CD4-positive, alpha-beta T cell treated with Interleukin-6 at 100 ng/mL for 8 hours (primary cell): ENCODE measurements at regions not wholly inside any gene's neighbourhood (a gene's known extent, or its start where the extent isn't known, plus 50 kb on each side); places are given as distances from the start of the nearest gene placed in this dataset.

Experiments
- DNase-seq: peaks from one replicate; pipeline ENCODE4 v3.0.0-alpha.2; 2020; ENCODE audit warnings: mixed read lengths, low spot score

DNA sequence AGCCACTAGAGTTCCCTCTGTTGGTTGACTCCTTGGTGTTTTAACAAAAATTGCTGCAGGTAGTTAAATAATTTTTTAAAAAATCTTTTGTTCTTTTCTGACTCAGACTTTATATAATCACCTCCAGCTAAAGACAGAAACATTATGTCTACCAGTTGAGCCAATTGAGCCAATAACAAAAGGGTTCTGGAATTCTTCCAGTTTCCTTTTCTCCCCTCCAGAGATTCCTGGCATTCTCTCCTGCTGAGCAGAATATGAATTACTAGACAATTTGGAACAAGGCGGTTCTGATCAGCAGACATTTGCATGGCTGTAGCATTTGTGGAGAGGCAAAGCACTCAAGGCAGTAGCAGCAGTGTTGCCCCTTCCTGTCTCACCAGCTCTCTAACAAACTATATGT lies 144.0 kb upstream of the SLC35B3 start:
- DNase-seq, result no peak

DNA sequence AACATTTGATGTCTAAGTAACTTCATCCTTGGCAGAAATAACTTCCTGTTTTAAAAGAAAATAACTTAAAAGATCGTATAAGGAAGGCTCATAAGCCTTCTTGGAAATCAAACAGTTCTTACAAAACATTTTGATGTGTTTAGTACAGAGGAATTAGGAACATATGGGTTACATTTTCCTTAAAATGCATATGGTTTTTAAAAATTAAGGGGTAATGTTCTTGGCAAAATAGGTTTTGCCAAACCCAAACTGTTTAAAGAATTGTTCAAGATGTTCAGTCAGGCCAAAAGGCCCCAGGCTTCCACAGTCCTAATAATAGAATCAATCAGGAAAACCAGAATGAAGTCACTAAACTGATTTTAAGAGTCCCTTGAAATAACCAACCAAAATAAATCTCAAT lies 142.7 kb upstream of the SLC35B3 start:
- no peak for DNase-seq

GRCh38 chr6:8574749-8575468 lies 139.6 kb upstream of the SLC35B3 start:
- no peak for DNase-seq

DNA sequence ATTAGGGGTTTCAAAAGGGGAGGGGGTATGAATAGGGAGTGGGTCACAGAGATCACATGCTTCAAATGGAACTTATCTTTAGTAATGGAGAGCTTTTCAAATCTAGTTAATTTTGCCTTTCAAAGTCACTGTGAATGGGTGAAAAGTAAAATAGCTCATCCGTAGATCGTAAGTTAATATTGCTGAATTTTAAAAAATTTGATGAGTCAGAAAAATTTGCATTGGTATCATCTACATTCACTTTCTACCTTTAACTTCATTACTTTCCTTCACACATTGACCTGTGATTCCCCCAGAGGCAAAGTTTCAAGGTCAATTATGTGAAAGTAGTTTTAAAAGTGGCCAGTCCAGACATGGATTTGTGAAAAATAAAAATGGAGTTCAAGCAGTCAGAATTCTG lies 139.0 kb upstream of the SLC35B3 start:
- DNase-seq, result no peak

DNA sequence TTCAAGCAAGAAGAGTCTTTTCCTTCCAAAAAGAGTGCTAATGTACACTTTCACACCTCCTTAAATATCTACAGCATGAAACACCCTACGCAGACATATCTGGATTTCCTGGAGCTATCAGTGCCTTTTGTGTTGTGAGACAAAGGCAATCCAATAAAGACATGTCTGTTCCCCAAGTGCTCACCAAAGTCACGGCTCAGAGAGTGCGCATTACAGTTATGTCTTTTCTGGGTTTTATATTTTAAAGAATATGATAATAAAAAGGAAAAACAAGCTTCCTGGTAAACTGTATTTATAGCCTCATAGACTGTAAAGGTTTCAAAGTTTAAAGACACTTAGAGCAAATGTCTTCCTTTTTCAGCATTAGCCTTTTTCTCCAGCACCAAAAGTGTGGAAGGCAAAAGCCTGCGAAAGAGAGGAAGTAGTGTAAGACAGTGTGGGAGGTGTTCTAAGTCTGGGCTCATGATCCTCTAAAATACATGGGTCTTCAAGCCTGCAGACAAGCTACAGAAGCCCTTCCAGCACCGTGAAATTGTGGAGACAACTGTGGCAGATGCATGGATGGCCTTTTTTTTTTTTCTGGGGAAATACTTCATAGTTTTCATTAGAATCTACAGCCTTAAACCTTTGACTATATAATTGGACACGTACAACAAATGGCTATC lies 135.0 kb upstream of the SLC35B3 start:
- no peak for DNase-seq

DNA sequence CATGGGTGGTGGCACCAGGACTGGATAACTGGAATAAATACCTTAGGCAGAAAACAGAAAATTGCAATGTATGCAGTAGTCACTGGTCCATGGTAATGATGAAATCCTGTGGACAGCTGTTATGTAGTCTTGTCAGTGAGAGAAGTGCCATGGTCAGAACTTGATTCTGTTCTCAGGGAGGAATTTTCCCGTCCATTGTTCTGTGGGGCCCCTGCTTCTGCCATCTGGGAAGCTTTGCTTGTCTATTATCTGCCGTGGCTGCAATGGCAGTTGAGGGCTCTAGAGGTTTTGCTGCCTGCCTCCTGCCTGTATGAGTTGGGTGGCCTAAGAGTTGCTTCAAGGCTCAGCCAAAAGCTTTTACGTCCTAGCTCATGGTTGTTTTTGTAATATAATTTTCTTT lies 126.8 kb upstream of the SLC35B3 start:
- DNase-seq, result no peak

DNA sequence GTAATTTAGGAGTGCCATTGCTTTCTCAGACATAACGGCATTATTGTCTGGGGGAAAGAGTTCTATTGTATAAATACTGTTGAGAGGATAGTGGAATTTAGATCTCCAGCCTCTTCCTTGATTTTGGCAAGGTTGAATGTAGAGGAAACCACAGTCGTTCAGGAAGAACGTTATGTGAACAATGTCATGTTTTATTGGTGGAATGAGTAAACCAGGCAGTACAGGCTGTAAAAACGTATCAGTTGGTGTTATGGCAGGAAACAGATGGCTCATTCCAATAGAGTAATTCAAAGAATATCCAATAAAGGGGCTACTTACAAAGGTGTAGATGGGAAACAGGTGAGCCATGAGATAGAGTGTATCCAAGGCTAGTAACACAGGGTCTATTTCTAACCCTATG lies 123.6 kb upstream of the SLC35B3 start:
- DNase-seq, result no peak

DNA sequence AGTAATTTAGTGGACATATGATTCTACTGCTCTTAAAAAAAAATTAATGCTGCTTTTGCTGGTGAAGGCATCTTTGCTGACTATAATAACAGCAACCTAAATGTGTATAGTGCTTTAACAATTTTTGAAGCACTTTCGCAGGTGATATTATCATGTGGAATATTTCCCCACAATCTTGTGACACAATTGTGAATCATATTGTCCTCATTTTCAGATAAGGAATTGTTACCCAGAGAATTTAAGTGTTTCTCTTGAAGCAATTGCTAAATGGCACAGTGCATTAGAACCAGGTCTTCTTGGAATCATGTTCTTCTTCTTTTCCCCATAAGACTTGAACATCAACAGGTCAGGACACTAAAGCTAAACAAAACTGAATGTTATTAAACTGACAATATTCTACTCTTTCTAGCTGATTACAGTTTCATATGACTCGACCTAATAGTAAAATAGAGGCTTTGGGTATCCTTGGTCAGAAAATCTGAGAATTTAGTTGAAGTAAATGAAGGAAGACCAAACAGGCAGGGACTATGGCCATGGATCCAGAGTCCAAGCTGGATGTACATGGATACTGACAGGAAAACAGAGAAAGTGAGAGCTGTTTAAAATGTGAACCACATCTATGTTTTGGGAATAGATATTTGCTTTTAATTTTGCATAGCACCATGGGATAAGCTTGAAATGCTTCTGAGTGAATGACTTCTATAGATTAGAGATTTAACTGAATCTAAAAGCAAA lies 121.8 kb upstream of the SLC35B3 start:
- DNase-seq, result no peak

GRCh38 chr6:8556370-8557013 lies 121.1 kb upstream of the SLC35B3 start:
- DNase-seq, result no peak

GRCh38 chr6:8551993-8552392 lies 116.6 kb upstream of the SLC35B3 start:
- no peak for DNase-seq

GRCh38 chr6:8551386-8551785 lies 116.0 kb upstream of the SLC35B3 start:
- no peak for DNase-seq

DNA sequence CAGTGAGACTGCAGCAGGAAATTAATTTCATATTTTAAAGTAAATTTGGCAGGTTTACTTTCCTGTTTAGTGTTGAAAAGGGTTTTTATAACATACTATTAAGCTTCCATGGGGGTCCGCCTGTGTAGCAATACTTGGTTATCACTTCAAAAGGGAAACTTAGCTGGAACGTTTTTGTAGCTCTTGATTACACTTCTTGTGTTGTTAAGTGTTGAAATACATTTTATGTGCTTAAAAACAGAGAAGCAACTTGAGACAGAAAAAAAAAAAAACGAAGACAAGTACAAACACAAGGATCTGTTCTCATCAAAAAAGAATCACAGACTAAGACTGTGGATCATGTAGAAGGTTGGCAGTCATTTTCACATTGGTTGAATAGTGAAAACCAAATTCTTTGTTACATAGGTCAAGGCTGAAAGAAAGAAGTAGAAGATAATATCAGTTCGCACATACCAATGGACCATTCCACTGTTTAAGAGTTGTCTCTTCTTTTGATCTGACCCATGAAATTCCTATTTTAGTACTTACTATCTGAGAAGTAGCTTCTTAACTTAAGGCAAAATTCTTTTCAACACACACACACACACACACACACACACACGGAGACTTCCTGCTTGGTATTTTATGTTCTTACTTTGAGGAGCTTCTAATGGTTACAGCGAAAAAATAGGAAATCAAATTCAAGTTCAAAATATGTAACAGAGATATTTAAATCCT lies 113.9 kb upstream of the SLC35B3 start:
- no peak for DNase-seq

DNA sequence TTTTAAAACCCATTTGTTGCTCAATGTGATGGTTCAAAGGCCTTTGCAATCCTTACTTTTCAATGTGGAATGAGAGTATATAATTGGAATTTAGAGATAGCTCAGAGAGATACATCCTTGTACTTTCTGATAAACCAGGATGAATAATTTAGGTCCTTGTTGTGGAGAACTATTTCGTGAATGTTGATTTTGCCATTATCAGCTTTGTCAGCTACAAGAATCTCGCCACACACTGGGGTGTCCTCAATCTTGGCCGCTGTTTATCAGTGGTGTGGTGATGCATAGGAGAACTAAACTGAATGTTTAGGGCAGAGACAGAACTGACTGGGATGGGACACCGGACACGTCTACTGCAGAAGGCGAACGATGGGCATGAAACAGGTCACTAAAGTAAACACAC lies 111.2 kb upstream of the SLC35B3 start:
- DNase-seq, result no peak

- DNase-seq, result no peak
Observed at GRCh38 chr6:8545336-8545735, 110.0 kb upstream of the SLC35B3 start.

DNA sequence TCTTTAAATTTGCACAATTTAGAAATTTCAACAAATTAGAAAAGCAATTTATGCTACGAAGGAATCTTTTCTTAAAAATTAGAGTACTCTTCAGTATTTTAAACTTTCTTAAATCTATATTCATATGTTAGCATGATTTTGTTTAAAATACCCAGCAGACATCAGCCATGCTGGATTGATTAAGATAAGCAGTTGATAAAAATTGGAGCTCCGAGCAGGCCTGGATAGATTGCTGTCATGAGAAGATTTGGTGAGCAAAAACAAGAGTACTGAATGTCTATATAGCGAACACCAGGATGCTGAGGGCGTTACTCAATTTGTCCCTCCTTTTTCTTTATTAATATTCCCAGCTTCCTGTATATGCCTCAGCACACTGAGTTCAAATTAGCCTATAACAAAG lies 108.4 kb upstream of the SLC35B3 start:
- DNase-seq, result no peak

- DNase-seq, result no peak
Observed at GRCh38 chr6:8539453-8539852, 104.1 kb upstream of the SLC35B3 start.

GRCh38 chr6:8536122-8536521 lies 100.8 kb upstream of the SLC35B3 start:
- no peak for DNase-seq

GRCh38 chr6:8535519-8535918 lies 100.2 kb upstream of the SLC35B3 start:
- no peak for DNase-seq

- no peak for DNase-seq
Observed at GRCh38 chr6:8530785-8531435, 95.6 kb upstream of the SLC35B3 start.

GRCh38 chr6:8529250-8529649 lies 93.9 kb upstream of the SLC35B3 start:
- no peak for DNase-seq

GRCh38 chr6:8527818-8528217 lies 92.5 kb upstream of the SLC35B3 start:
- DNase-seq, result no peak

- no peak for DNase-seq
Observed at GRCh38 chr6:8526624-8527023, 91.3 kb upstream of the SLC35B3 start.
